HG03095 (cell line): ENCODE measurements at regions not wholly inside any gene's neighbourhood (a gene's known extent, or its start where the extent isn't known, plus 50 kb on each side); places are given as distances from the start of the nearest gene placed in this dataset.

Source experiments
- ATAC-seq: cut with Tn5 transposase; IDR thresholded peaks from one replicate; pipeline ENCODE4 v1.9.1; 2021; ENCODE audit warnings: moderate library complexity; ENCODE audit not compliant: unreplicated experiment

GRCh38 chr9:75397836-75398235 is 309.5 kb downstream of the OSTF1 start:
- no peak for ATAC-seq

- no peak for ATAC-seq
Measured at GRCh38 chr9:75408391-75408790, 320.1 kb downstream of the OSTF1 start.

- ATAC-seq = no peak
Measured at GRCh38 chr9:75410405-75410804, 322.1 kb downstream of the OSTF1 start.

- ATAC-seq = no peak
Measured at GRCh38 chr9:75414371-75415160, 326.3 kb downstream of the OSTF1 start.

- no peak for ATAC-seq
Measured at GRCh38 chr9:75417471-75417870, 329.2 kb downstream of the OSTF1 start.

- ATAC-seq = peak; percentile 82
Measured at GRCh38 chr9:75418518-75418917, 330.2 kb downstream of the OSTF1 start.

- ATAC-seq = no peak
Measured at GRCh38 chr9:75422944-75423522, 334.7 kb downstream of the OSTF1 start.

GRCh38 chr9:75429531-75430475 is 341.5 kb downstream of the OSTF1 start:
- ATAC-seq = no peak

- ATAC-seq = no peak
Measured at GRCh38 chr9:75431375-75431774, 343.1 kb downstream of the OSTF1 start.

- ATAC-seq = no peak
Measured at GRCh38 chr9:75432386-75432785, 344.1 kb downstream of the OSTF1 start.

GRCh38 chr9:75432888-75433287 is 344.6 kb downstream of the OSTF1 start:
- ATAC-seq = no peak

- no peak for ATAC-seq
Measured at GRCh38 chr9:75438716-75439115, 350.4 kb downstream of the OSTF1 start.

GRCh38 chr9:75440914-75441313 is 352.6 kb downstream of the OSTF1 start:
- ATAC-seq = no peak

- no peak for ATAC-seq
Measured at GRCh38 chr9:75445144-75445543, 356.8 kb downstream of the OSTF1 start.

- ATAC-seq = no peak
Measured at GRCh38 chr9:75447281-75447680, 359.0 kb downstream of the OSTF1 start.

- no peak for ATAC-seq
Measured at GRCh38 chr9:75448281-75448680, 360.0 kb downstream of the OSTF1 start.

GRCh38 chr9:75448955-75449354 is 360.6 kb downstream of the OSTF1 start:
- ATAC-seq = no peak

- no peak for ATAC-seq
Measured at GRCh38 chr9:75451045-75451444, 362.7 kb downstream of the OSTF1 start.

- ATAC-seq = no peak
Measured at GRCh38 chr9:75451505-75451904, 363.2 kb downstream of the OSTF1 start.

GRCh38 chr9:75452512-75452911 is 364.2 kb downstream of the OSTF1 start:
- no peak for ATAC-seq

- ATAC-seq = no peak
Measured at GRCh38 chr9:75454043-75454442, 365.7 kb downstream of the OSTF1 start.

- no peak for ATAC-seq
Measured at GRCh38 chr9:75454891-75455290, 366.6 kb downstream of the OSTF1 start.
